ENCODE measurements at regions not wholly inside any gene's neighbourhood (a gene's known extent, or its start where the extent isn't known, plus 50 kb on each side); places are given as distances from the start of the nearest gene placed in this dataset.

DNA sequence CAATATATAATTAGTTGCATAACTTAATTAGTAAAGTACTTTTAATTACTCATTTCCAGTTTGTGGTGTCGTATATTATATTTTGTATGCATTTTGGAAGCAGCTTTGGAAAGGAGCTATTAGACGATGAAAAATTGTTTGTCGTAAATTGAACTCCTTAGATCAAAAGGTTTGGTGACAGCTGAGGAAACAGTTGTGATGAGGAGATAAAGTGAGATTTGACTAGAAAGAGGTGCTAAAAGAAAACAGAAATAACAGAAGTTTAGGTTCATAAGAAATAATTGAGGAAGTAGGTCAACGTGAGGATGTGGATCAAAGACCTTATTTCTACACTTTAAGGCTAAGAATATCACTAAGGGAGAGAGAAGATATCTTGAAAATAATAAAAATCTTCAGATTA lies 141.9 kb upstream of the NETO1 start:
- H3K14ac ChIP-seq (ENCODE audit: low read length in 2 of 2): no peak overlapping the region
- no peak for DNase-seq
- peaks cover 2% of the 10 kb centered on the region for H3K4me1 ChIP-seq (ENCODE audit: control insufficient read depth, insufficient read depth, low read depth, low read length)
- H2BK120ac ChIP-seq (ENCODE audit: low read depth, low read length): no peak overlapping the region
- H3K18ac ChIP-seq (ENCODE audit: low read depth in 1 of 2, low read length in 2 of 2): no peak overlapping the region
- H3K4me3 ChIP-seq (ENCODE audit: insufficient read depth in 1 of 2, low read depth in 1 of 2, low read length in 2 of 2): no peak overlapping the region
- no peak overlapping the region for H2BK15ac ChIP-seq (ENCODE audit: low read depth, poor library complexity, severe bottlenecking)
- H2BK5ac ChIP-seq (ENCODE audit: low read depth, low read length, poor library complexity, severe bottlenecking): no peak overlapping the region
- H3K9me3 ChIP-seq (ENCODE audit: control insufficient read depth, low read length): peaks cover 37% of the 10 kb centered on the region
- no peak overlapping the region for H4K8ac ChIP-seq (ENCODE audit: low read length)
- H3K4me2 ChIP-seq (ENCODE audit: low read length, poor library complexity, severe bottlenecking): no peak overlapping the region
- no peaks in the 10 kb centered on the region for H3K36me3 ChIP-seq (ENCODE audit: control insufficient read depth in 1 of 2, insufficient read depth in 2 of 2, low read depth in 1 of 2, low read length in 2 of 2)
- H2BK12ac ChIP-seq (ENCODE audit: low read length in 2 of 2): no peak overlapping the region
- H3K9ac ChIP-seq (ENCODE audit: low read length): no peak overlapping the region
- H3K27me3 ChIP-seq (ENCODE audit: control insufficient read depth in 1 of 2, insufficient read depth in 1 of 2, low read length in 2 of 2): no peaks in the 10 kb centered on the region
- no peak overlapping the region for H3K4ac ChIP-seq (ENCODE audit: low read depth in 1 of 2, low read length in 2 of 2)
- WGBS: 63% methylated on average over 3 of the region's 4 CpGs
- H2AK5ac ChIP-seq (ENCODE audit: low read length, severe bottlenecking): no peak overlapping the region
- H3K23ac ChIP-seq (ENCODE audit: low read length in 2 of 2): no peak overlapping the region
- H3K79me1 ChIP-seq (replicated peaks; ENCODE audit: low read length, poor library complexity, severe bottlenecking): no peaks in the 10 kb centered on the region
- no peak overlapping the region for H3K27ac ChIP-seq (ENCODE audit: low read length, poor library complexity, severe bottlenecking)
- H2AFZ ChIP-seq (ENCODE audit: low read depth, low read length): no peak overlapping the region
- H4K91ac ChIP-seq (ENCODE audit: low read length): no peak overlapping the region

DNA sequence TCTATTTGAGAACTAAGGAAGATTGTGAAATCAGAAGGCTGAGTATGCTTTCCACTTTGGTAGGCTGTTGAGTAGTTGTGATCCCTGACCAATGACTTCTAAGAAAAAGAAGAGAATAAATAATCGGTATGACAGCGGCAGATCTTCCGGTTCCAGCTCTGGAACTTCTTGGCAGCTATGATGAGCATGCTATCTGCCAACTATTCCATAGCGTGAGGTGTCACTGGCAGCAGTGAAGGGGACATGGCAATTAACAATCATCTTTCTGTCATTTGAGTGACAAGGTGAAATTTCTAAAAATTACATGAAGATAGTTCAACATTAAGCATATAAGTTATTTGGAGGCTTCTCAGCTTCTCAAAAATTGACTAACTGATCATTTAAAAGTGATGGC lies 140.1 kb upstream of the NETO1 start:
- Histone ChIP-seq H3K27ac (ENCODE audit: low read length, poor library complexity, severe bottlenecking) (no peak overlapping the region), H2BK15ac (ENCODE audit: low read depth, poor library complexity, severe bottlenecking) (no peak overlapping the region), H3K14ac (ENCODE audit: low read length in 2 of 2) (no peak overlapping the region), H2BK5ac (ENCODE audit: low read depth, low read length, poor library complexity, severe bottlenecking) (no peak overlapping the region), H3K18ac (ENCODE audit: low read depth in 1 of 2, low read length in 2 of 2) (no peak overlapping the region), H3K4ac (ENCODE audit: low read depth in 1 of 2, low read length in 2 of 2) (no peak overlapping the region), H3K9ac (ENCODE audit: low read length) (no peak overlapping the region), H2AFZ (ENCODE audit: low read depth, low read length) (no peak overlapping the region), H3K4me1 (ENCODE audit: control insufficient read depth, insufficient read depth, low read depth, low read length) (peaks cover 2% of the 10 kb centered on the region), H4K8ac (ENCODE audit: low read length) (no peak overlapping the region), H3K36me3 (ENCODE audit: control insufficient read depth in 1 of 2, insufficient read depth in 2 of 2, low read depth in 1 of 2, low read length in 2 of 2) (no peaks in the 10 kb centered on the region), H2BK12ac (ENCODE audit: low read length in 2 of 2) (no peak overlapping the region), H4K91ac (ENCODE audit: low read length) (no peak overlapping the region), H2AK5ac (ENCODE audit: low read length, severe bottlenecking) (no peak overlapping the region), H3K4me2 (ENCODE audit: low read length, poor library complexity, severe bottlenecking) (no peak overlapping the region), H3K27me3 (ENCODE audit: control insufficient read depth in 1 of 2, insufficient read depth in 1 of 2, low read length in 2 of 2) (no peaks in the 10 kb centered on the region), H3K23ac (ENCODE audit: low read length in 2 of 2) (no peak overlapping the region), H3K9me3 (ENCODE audit: control insufficient read depth, low read length) (peaks cover 47% of the 10 kb centered on the region), H3K79me1 (replicated peaks; ENCODE audit: low read length, poor library complexity, severe bottlenecking) (no peaks in the 10 kb centered on the region), H2BK120ac (ENCODE audit: low read depth, low read length) (no peak overlapping the region), H3K4me3 (ENCODE audit: insufficient read depth in 1 of 2, low read depth in 1 of 2, low read length in 2 of 2) (no peak overlapping the region)
- DNase-seq: no peak
- 93% methylated on average over 4 of the region's 4 CpGs for WGBS

- no peak overlapping the region for H3K9ac ChIP-seq (ENCODE audit: low read length)
- no peak overlapping the region for H4K91ac ChIP-seq (ENCODE audit: low read length)
- no peak overlapping the region for H3K14ac ChIP-seq (ENCODE audit: low read length in 2 of 2)
- H3K4me1 ChIP-seq (ENCODE audit: control insufficient read depth, insufficient read depth, low read depth, low read length): peaks cover 2% of the 10 kb centered on the region
- no peak overlapping the region for H3K4me3 ChIP-seq (ENCODE audit: insufficient read depth in 1 of 2, low read depth in 1 of 2, low read length in 2 of 2)
- no peak overlapping the region for H4K8ac ChIP-seq (ENCODE audit: low read length)
- 53% methylated on average over 5 of the region's 6 CpGs for WGBS
- no peak overlapping the region for H3K18ac ChIP-seq (ENCODE audit: low read depth in 1 of 2, low read length in 2 of 2)
- DNase-seq: no peak
- H2BK120ac ChIP-seq (ENCODE audit: low read depth, low read length): no peak overlapping the region
- no peak overlapping the region for H3K4ac ChIP-seq (ENCODE audit: low read depth in 1 of 2, low read length in 2 of 2)
- no peak overlapping the region for H3K23ac ChIP-seq (ENCODE audit: low read length in 2 of 2)
- no peak overlapping the region for H3K27ac ChIP-seq (ENCODE audit: low read length, poor library complexity, severe bottlenecking)
- no peak overlapping the region for H2BK15ac ChIP-seq (ENCODE audit: low read depth, poor library complexity, severe bottlenecking)
- no peaks in the 10 kb centered on the region for H3K79me1 ChIP-seq (replicated peaks; ENCODE audit: low read length, poor library complexity, severe bottlenecking)
- peaks cover 49% of the 10 kb centered on the region for H3K9me3 ChIP-seq (ENCODE audit: control insufficient read depth, low read length)
- H3K4me2 ChIP-seq (ENCODE audit: low read length, poor library complexity, severe bottlenecking): no peak overlapping the region
- no peak overlapping the region for H2BK12ac ChIP-seq (ENCODE audit: low read length in 2 of 2)
- no peak overlapping the region for H2AK5ac ChIP-seq (ENCODE audit: low read length, severe bottlenecking)
- no peaks in the 10 kb centered on the region for H3K36me3 ChIP-seq (ENCODE audit: control insufficient read depth in 1 of 2, insufficient read depth in 2 of 2, low read depth in 1 of 2, low read length in 2 of 2)
- no peaks in the 10 kb centered on the region for H3K27me3 ChIP-seq (ENCODE audit: control insufficient read depth in 1 of 2, insufficient read depth in 1 of 2, low read length in 2 of 2)
- H2AFZ ChIP-seq (ENCODE audit: low read depth, low read length): no peak overlapping the region
- H2BK5ac ChIP-seq (ENCODE audit: low read depth, low read length, poor library complexity, severe bottlenecking): no peak overlapping the region
Observed at GRCh38 chr18:73007195-73007914, 139.6 kb upstream of the NETO1 start.

- H3K9me3 ChIP-seq (ENCODE audit: control insufficient read depth, low read length): peaks cover 45% of the 10 kb centered on the region
- no peak for DNase-seq
- H2AFZ ChIP-seq (ENCODE audit: low read depth, low read length): no peak overlapping the region
- no peaks in the 10 kb centered on the region for H3K27me3 ChIP-seq (ENCODE audit: control insufficient read depth in 1 of 2, insufficient read depth in 1 of 2, low read length in 2 of 2)
- H3K4me3 ChIP-seq (ENCODE audit: insufficient read depth in 1 of 2, low read depth in 1 of 2, low read length in 2 of 2): no peak overlapping the region
- H3K23ac ChIP-seq (ENCODE audit: low read length in 2 of 2): no peak overlapping the region
- H2BK120ac ChIP-seq (ENCODE audit: low read depth, low read length): no peak overlapping the region
- H3K18ac ChIP-seq (ENCODE audit: low read depth in 1 of 2, low read length in 2 of 2): no peak overlapping the region
- H2AK5ac ChIP-seq (ENCODE audit: low read length, severe bottlenecking): no peak overlapping the region
- H3K9ac ChIP-seq (ENCODE audit: low read length): no peak overlapping the region
- H2BK15ac ChIP-seq (ENCODE audit: low read depth, poor library complexity, severe bottlenecking): no peak overlapping the region
- H2BK5ac ChIP-seq (ENCODE audit: low read depth, low read length, poor library complexity, severe bottlenecking): no peak overlapping the region
- H3K79me1 ChIP-seq (replicated peaks; ENCODE audit: low read length, poor library complexity, severe bottlenecking): no peaks in the 10 kb centered on the region
- H3K27ac ChIP-seq (ENCODE audit: low read length, poor library complexity, severe bottlenecking): no peak overlapping the region
- no peak overlapping the region for H3K4ac ChIP-seq (ENCODE audit: low read depth in 1 of 2, low read length in 2 of 2)
- no peak overlapping the region for H4K91ac ChIP-seq (ENCODE audit: low read length)
- 67% methylated on average over 2 of the region's 3 CpGs for WGBS
- no peak overlapping the region for H3K14ac ChIP-seq (ENCODE audit: low read length in 2 of 2)
- H2BK12ac ChIP-seq (ENCODE audit: low read length in 2 of 2): no peak overlapping the region
- H3K4me1 ChIP-seq (ENCODE audit: control insufficient read depth, insufficient read depth, low read depth, low read length): peaks cover 2% of the 10 kb centered on the region
- no peaks in the 10 kb centered on the region for H3K36me3 ChIP-seq (ENCODE audit: control insufficient read depth in 1 of 2, insufficient read depth in 2 of 2, low read depth in 1 of 2, low read length in 2 of 2)
- no peak overlapping the region for H3K4me2 ChIP-seq (ENCODE audit: low read length, poor library complexity, severe bottlenecking)
- H4K8ac ChIP-seq (ENCODE audit: low read length): no peak overlapping the region
Observed at GRCh38 chr18:73006331-73006730, 138.5 kb upstream of the NETO1 start.
